Renal cortex interstitium (tissue), 11 donors: ENCODE measurements at regions not wholly inside any gene's neighbourhood (a gene's known extent, or its start where the extent isn't known, plus 50 kb on each side); places are given as distances from the start of the nearest gene placed in this dataset.
A peak's percentile ranks its signal among the peaks of the same experiment; 100 is the strongest.

Experiments used
- DNase-seq, 11 donors: peaks; one replicate each; pipeline ENCODE4 v3.0.0-alpha.2; 2013; ENCODE audit warnings: low read depth in 9 of 11, low spot score in 4 of 11; ENCODE audit errors: extremely low read depth in 1 of 11

DNA sequence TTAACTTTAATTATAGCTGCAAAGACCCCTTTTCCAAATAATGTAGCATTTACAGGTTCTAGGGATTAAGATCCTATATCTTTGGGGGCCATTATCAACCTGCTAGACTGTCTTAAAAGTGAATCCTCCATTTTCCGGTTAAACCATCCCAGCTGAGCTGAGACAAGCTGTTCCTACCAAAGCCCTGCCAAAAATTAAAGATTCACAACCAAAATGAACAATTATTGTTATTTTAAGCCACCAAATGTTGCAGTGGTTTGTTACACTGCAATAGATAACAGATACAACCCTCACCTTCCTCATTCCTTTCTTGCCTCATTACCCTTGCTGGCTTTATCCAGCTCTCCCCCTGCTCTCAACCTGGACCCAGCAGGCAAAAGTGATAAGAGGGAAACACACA is 343.4 kb downstream of the CDK5RAP2 start:
- DNase-seq: no peak

DNA sequence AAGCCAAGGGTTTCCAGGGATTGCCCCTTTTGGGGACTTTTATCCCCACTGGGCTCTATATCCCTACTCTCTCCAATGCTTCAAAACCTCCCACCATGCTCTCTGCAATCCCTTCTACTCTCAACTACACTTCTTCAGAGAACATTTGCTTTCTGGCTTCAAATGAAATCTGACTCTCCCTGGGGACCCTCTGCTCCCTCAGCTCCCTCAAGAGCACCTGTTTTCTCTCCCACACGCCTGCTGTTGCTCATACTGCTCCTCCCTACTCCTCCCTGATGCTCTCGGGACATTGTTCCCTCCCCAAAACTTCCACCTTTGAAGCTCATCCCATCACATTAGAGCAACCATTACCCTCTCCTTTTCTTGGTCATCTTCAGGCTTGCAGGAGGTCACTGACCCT is 344.9 kb downstream of the CDK5RAP2 start:
- DNase-seq: no peak

DNA sequence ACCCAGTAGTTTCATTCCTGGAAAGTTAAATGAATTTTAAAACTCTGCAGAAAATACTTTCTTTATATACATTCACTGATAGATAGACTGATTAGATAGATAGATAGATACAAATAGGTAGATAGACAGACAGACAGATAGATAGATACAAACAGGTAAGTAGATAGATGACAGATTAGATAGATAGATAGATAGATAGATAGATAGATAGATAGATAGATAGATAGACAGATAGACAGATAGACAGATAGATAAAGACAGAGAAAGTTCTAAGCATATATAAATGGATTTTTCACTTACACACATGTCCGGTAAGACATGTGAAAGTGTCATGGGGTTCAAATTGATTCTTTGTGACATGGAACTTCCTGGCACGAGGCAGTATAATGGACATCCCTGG is 349.7 kb downstream of the CDK5RAP2 start:
- DNase-seq: no peak

DNA sequence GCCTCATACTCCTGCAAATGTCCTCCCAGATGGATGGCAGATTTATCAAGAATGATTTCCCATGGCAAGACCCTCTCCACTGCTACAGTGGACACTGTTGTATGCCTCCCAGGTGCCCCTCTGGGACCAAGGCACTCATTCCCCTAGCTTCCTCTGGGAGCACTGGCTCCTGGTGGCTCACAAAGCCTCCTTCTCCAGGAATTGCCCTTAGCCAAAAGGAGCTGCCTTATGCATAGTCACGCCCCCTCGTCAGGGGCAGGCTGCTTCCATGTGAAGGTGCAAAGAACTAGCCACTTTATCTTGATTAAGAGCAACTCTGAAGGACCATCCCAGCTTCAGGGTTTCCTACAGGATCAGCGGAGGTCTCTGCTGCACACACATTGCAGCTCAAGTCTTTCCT is 358.1 kb downstream of the CDK5RAP2 start:
- DNase-seq: no peak

DNA sequence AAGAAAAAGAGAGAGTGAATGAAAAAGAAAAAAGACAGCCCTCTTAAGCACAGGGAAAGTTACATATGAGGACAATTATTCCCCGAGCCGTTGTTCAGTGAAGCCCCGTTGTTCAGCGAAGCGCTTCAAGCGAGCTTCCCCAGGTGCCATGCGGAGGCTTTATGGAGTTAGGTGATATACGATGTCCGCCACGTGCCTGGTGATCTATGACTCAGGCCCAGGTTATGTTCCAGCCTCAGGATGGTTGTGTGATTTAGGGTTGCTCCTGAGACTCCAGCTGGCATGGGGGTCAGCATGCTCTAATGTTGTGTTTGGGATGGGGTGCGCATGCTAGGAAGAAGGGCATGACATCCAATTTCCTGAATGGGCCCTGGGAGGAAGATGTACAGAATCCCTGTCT is 365.6 kb downstream of the CDK5RAP2 start:
- DNase-seq: peak in 9 of 11 donors; percentile 23 to 66 (median 38)

DNA sequence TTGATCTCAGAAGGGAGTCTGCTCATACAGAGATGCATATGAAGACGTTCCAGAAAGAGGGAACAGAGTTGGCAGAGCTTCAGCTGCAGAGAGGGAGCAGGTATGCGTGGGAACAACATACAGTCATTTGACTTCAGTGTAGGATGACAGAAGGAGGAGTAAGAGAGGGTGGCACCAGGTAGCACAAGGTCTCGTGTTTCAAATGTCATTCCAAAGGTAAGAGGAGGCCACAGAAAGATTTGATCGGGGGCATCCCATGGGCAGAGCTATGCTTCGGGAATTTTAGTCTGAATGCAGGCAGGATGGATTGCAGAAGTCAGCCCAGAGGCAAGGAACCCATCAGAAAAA is 367.1 kb downstream of the CDK5RAP2 start:
- DNase-seq: no peak

DNA sequence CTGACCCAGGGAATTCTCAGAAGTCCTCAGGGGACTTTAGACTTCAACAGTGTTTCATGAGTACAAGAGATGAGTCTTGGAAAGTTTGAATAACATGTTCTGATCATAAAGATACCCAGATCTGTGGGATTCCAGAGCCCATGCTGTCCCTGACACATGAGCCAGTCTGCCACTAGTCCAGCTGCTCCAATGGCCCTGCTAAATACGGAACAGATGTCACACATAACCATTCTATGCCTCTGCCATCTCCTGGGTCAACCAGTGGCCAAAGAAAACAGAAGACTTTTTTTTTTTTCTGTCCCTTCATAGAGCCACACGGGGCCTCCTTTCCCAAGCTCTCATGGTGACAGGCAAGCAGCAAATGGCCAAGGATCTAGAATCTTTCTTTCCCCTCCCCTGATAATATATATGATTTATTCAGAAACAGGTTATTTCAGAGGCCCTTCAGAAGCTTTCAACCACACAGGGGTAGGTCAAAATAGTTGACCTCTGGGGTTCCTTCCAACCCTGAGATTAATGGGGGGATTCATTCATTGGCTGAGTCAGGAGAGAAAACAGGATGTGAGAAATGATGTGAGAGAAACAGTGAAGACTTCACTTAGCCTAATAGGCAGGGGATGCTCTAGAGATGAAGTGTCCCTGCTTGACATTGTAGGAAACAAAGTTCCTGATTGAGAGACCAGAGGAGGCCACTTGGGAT is 367.7 kb downstream of the CDK5RAP2 start:
- DNase-seq: no peak

DNA sequence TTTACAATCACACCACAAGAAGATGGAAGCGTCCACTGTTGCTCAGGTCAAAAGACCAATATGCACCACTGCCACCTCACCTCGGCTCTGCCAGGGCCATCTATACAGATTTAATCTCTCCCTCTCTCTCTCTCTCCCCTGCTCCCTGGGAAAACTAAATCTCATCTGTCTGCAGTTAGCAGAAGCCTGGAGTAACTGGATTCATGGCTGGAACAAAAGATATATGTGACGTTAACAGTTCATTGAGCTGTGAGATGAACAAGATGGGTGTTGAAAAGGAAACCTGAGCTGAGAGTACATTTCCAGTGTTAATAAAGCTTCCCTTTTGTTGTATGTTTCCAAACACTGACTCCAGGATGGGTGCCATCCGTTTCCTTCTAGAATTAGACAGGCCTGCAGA is 369.7 kb downstream of the CDK5RAP2 start:
- peak in 8 of 11 donors; percentile 8 to 57 (median 40) for DNase-seq

DNA sequence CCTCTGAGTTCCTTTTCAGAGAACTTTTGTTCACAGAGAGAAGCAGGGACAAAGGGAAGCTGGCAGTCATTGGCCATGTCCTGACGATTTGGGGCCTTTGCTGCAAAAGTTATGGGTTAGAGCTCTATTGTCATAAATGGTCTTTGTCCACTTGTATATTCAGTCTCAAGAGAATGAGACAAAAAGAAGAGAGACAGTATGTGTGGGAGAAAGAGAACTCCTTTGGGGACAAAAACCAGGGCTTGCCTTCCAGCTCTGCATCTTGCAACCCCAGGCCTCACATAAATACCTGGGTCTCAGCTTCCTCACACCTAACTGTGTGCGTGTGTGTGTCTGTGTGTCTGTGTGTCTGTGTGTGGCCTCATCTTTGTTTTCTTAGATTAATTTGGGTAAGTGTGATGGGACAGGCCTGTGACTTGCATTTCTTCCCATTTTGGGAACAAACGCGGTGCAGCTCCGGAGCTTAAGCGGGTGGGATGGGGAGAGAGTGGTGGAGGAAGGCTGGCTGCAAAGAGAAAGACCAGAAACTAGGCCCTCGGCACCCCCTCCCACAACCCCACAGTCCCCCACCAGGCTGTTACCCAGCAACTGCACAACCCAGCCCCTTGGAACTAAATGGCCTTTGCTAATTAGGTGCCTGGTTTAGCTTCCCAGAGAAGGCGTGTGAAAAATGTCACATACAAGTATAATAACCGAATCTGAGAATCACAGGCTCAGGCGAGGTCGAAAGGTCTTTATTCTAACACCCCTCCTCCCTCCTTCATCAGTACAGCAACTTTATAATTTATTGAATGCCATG is 376.9 kb downstream of the CDK5RAP2 start:
- no peak for DNase-seq

DNA sequence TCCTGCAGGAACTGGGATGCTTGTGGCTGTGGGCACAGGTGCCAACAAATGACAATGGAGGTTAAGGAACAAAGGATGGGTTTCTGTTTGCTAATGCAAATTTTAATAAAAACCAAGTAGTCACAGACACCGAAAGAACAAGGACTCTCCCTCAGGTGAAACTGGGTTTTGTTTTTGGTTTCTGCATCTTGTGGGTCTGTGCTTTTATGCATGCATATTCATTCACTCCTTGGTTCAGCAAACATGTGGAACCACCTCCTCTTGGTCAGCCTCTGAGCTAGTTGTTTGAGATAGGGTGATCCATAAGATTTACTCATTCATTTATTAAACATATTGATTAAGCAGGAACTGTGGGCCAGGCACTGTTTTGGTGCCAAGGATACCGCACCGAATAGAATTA is 381.9 kb downstream of the CDK5RAP2 start:
- DNase-seq: no peak

DNA sequence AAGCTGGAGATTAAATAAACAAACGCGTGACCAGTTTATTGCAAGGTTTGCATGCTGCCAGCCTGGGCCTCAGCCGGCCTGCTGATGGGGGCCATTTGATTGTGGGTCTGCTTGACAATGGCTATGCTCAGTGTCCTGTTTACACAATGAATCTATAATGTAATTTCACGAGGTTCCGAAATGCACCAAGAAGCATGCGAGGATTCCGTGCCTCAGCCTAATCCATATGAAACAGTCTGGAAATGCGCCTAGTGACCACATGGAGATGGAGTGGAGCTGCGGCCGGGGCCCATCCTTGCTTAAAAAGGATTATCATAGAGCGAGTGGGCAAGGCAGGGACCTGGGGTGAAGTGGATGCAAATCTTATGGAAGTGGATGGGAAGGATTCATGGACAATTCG is 382.4 kb downstream of the CDK5RAP2 start:
- no peak for DNase-seq

DNA sequence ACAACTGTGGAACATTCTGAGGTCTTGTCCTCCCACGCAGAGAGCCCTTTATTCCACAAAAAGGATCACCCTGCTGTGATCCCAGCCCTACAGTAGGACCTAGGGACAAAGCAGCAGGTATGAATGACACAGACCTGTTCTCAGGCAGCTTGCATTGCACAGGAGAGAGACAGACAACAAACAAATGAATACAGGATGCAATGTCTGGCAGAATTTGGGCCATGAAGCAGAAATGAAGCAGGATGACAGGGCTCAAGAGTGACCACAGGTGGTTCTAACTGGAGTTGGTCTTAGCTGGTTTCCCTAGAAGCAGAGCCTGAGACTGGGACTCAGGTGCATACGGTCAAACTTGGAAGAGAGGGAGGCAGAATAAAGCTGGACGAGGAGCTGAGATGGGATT is 388.8 kb downstream of the CDK5RAP2 start:
- no peak for DNase-seq

DNA sequence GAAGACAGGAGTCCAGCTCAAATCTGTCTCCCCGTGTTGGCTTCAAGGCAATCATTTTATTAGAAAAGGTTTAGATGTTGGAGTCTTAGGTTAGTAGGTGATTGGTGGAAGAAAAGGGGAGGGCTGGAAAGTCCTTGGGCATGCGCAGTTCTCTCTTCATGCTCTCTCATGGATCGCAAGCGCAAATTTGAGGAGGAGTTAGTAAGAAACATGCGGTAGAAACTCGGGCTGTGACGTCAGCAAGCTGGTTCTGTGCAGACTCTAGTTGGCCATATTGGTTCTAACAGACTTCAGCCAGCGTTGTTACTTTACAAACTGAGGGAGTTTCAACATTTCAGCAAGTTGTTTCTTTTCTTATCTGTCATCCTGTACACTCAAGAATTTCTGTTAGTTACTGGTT is 392.2 kb downstream of the CDK5RAP2 start:
- no peak for DNase-seq

DNA sequence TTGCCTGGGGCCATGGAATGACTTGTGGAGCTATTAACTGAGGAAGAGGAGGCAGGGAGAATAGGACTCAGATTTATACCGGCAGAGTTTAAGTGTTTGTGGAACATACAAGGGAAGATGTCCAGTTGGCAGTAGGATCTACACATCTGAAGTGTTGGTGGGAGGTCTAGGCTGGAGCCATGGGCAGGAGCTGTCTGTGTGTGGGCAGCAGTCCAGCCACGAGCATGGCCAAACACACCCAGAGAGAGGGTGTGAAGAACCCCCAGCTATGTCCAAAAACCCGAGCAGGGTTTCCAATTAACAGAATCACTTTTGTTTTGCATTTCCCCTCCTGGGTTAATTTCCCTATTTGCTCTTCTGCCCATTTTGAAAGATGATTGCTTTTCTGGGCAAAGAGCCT is 393.7 kb downstream of the CDK5RAP2 start:
- DNase-seq: no peak

DNA sequence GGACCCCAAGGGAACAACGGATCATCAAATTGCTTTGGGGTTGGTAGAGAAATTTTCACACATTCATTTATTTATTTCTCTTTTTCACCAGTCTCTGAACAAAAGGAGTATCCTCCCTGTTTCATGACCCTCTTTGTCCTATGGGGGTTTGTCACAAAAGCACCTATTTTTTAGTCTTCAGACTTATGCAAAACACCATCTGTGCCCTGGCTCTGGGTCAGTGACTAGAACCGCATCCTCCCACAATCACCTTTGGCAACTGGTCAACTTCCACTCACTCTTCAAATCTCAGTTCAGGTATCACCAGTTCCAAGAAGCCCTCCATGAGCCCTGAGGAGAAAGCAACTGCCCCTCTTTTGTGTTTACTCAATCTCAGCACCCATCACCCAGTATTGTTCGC is 395.7 kb downstream of the CDK5RAP2 start:
- no peak for DNase-seq

DNA sequence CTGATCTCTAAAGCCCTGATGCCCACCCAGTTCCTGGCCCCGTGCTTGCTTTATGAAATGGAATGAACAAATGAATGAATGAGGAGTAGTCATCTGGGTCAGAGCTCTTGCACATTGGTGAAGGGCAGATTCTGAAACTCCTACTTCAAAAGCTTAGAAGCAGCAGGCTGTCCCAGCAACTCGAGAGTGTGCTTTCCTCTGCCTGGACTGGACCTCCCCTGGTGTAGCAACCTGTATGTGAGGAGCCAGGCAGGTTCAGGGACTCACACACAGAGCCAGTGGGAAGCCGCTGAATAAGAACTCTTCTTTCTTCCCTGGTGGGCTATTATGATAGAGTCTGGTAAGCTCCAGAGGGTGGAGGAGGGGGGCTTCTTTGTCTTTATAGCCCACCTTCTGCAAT is 396.4 kb downstream of the CDK5RAP2 start:
- DNase-seq: no peak

DNA sequence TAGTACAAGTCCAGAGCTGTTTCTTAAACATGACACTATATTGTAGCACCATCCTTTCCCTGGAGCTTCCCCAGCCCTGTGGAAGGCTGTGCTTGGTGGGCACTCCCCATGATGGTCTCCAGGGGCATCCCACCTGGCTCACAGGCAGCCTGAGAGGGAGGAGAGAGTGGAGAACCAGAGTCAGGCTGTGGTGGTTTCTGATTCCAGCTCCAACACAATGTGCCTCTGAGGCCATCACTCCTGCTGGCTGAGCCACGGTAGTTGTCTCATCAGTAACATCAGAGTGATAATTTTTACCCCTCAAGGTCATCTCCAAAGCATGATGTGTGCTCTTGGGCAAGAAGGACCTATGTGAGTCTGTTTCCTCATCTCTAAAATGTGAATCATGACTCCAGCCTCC is 398.0 kb downstream of the CDK5RAP2 start:
- no peak for DNase-seq

DNA sequence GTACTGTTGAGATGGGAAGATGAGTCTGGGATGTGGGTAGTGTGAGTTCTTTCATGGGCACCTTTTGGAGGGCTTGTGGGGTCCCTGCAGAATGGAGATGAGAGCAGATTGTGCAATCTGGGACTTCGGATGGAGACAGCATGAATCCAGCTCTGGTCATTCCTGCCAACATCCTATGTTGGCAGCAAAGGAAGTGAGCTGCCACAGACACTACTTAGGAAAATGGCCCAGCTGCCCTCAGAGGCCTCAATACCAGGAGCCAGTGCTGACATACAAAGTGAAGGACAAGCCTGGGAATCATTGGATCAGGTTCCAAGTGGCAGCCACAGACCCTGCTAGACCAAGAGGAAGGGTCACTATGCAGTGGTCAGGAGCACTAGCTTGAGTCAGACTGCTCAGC is 402.8 kb downstream of the CDK5RAP2 start:
- no peak for DNase-seq

DNA sequence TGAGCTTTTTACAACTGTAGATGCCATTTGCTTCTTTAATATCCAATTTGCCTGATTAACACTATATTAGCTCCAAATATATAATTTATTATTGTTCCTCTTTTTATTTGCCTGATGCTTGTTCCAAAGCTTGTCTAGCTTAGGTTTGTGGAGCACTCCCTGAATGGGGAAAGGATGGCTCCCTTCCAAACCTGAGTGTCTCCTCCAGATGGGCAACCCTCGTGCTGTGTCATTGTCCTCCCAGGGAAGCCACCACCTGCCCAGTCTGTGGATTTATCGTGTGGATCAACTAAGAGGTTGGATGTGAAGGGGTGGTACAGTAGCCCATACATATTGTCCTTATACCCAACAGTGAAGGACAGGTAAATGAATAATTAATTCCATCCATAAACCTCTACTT is 404.9 kb downstream of the CDK5RAP2 start:
- no peak for DNase-seq

DNA sequence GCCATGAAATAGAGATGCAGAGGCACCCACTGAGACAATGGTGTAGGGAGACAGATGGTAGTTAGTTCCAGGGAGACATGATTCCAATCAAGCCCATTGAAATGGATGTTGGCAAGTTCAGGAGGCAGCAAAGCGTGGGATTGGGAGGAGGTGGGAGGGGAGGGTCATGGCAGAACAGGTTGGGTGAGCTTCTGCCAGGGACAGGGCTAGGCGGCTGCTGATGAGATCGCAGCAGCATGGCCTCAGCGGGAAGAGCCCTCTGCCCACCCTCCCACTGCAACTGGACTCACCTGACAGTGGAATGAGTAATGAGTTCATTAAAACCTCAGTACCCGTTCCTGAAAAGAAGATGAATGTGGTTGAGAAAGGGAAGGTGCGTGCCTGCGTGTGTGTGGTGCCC is 418.2 kb downstream of the CDK5RAP2 start:
- DNase-seq: peak in 7 of 11 donors; percentile 1 to 12 (median 7)

DNA sequence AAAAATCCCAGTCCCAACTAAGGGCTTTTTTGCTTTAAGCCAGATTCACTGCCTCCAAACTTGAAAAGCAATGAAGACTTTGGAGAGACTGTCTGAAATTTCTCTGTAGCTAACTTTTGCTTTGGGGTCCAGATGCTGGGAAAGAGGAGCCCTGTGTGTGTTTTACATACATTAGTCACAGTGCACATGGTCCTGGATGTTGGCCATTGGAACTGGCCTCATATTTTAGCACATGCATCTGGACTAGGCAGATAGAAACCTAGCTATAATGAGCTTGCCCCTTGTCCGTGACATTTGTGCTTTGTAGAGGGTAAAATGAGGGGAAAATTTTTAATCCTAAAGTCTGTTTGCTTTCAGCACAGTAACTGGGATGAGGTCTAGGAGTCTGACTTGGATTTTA is 421.7 kb downstream of the CDK5RAP2 start:
- no peak for DNase-seq
